Activated CD4-positive, CD25-positive, alpha-beta regulatory T cell treated with anti-CD3 and anti-CD28 coated beads, Interleukin-2, amount 50 U/mL, for 16 hours (primary cell): ENCODE measurements at regions not wholly inside any gene's neighbourhood (a gene's known extent, or its start where the extent isn't known, plus 50 kb on each side); places are given as distances from the start of the nearest gene placed in this dataset.

ENCODE experiments used
- DNase-seq: peaks from one replicate; pipeline ENCODE4 v3.0.0-alpha.2; 2020; ENCODE audit warnings: low read depth, low spot score

- no peak for DNase-seq
Observed at GRCh38 chr4:108276690-108277089, 108.0 kb upstream of the LEF1 start.

DNA sequence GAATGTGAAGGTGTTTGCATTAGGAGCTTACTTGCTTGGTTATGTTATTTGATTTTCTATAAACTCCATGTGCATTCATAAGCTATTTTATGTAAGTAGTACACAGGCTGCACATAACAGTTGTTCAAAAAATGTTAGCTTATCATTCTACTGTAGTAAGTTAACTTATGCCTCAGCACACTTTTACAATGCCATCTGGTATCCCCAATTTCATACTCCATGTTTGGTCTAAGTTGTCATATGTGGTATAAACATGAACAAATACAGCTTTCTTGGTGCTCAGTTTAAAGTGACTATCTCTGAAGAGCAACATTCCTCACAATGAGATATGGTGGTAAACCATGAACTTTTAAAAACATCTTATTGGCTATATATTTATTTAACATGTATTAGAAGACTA, 104.3 kb upstream of the LEF1 start:
- DNase-seq = no peak

DNA sequence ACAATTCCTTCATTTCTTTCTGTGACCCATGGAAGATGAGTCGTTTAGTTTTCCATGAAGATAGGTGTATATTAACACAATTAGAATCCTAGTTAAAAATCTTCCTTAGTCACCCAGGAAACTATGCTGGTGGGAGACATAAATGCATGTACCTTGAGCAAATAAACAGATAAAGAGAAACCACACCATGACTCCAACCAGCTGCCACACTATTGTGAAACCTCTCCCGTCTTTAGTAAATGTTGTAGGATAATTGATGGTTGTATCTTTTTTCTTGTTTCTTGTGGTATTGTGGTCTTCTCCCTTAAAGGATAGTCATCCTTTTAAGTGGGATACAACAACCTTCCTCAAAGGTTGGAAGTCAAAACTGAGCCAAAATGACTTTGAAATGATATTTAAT, 103.8 kb upstream of the LEF1 start:
- DNase-seq = no peak

GRCh38 chr4:108272046-108272445, 103.3 kb upstream of the LEF1 start:
- DNase-seq = no peak

DNA sequence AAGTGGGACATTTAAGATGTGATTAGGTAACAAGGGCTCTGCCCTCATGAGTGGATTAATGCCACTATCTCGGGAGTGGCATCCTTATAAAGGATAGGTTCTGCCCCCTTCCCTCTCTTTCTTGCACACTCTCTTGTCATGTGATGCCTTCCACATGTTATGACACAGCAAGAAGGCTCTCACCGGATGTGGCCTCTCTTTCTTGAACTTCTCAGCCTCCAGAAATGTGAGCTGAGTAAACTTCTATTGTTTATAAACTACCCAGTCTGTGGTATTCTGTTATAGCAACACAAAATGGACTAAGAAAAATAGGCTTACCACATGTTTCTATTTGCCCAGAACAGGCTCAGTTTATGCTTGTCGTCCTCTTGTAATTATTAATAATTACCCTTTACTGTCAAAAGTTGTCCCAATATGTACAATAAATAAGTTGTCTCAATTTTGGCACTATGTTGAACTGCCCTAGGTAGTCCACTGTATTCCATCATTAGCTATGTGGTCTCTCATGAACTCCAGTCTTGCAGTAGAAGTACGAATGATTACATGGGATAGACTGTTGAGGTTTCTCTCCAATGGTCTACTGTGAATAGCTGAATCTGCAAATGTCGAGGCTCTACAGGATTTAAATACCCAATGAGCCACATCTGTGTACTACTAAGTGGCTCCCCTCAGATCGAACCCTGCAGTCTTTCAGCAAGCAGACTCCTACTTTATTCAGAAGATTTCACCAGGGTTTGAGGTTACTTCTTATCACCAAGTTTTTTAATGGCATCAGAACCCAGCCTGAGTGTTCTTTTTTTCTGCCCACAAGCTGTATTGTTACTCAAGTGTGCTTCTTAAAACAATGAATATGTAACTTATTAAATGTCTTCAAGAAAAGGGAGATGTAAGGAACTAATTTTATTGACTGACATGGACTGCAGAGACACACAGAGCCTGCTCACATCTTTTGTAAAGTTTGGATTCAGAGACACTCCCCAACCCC, 102.0 kb upstream of the LEF1 start:
- DNase-seq = no peak

GRCh38 chr4:108264693-108265092, 96.0 kb upstream of the LEF1 start:
- DNase-seq = no peak

DNA sequence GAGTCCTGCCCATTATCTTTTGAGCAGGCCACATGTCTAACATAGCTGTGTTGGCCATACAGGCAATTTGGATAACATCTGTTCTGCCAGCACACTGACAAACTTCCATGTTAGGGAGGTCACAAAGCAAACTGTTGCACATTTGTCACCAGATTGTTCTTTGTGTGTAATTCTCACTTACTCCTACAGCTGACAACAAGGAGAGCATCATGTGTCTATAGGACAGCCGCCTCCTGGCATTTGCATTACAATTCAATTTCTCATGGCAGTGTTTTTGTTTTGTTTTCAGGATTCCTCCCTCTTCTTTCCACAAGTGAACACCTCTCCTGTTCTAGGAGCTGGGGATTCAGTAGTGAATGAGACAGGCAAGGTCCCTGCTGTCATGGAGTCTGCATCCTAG, 94.3 kb upstream of the LEF1 start:
- no peak for DNase-seq

DNA sequence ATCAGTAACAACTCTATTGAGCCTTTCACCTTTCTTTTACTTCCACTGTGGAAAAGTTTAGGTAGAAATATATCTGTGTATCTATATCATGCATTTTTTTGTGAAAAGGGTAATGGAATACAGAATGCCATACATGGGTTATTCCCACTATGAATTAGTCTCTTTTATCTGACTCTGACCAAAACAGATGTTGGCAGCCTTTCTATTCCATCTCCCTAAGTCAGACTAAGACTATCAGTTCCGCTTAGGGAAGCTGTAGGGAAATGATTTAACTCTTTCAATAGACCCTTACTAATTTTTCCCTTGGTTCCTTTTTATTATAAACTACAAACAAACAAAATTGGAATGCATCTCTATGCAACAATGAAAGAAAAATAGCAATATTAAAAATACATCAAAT, 92.3 kb upstream of the LEF1 start:
- no peak for DNase-seq

DNA sequence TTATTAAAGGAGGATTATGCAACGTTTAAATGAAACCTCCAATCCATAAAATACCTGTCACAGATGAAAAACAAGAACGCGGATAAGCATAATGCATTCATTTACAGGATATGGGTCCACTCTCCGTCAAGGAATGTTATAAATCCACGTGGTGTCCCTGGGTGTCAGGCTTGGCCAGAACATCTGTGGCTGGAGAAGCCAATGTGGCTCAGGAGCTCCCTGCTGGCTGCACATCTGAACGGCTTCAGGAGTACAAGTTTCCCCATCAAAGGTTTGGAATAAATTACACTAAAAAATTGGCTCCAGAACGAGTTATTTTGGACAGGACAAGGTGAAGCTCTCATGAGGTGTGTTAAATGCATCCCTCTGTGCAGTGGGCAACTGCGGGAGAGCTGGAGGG, 87.8 kb upstream of the LEF1 start:
- no peak for DNase-seq

- DNase-seq = no peak
Observed at GRCh38 chr4:108255203-108255747, 86.5 kb upstream of the LEF1 start.

- no peak for DNase-seq
Observed at GRCh38 chr4:108249397-108249796, 80.7 kb upstream of the LEF1 start.

DNA sequence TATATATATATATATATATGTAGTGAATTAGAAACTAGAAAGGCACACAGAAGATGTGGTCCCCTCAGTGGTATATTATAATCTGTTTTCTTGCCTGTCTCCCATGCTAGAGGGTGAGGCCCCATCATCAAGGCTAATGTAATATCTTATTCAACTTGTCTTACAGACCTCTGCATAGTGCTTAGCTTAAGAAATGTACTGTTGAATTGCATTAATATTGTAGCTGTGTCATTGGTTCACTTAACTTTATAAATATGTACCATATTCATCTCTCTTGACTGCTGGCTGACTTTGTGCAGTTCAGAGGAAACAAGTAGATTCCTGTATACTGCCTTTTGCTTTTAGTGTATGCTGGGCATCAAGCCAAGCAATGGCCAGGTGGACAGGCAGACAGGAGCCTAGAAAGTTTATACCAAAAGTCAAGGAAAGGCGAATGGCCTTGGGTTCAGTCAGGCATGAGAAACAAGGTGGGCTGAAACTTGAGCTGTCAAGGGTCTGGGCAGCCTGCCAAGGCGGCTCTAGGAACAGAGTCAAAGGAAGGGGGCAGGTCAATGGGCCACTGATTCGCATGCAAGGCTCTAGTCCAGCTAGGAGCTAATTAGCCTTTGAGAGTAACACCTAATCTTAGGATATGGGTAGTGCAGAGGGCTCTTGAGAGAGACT, 78.8 kb upstream of the LEF1 start:
- no peak for DNase-seq

DNA sequence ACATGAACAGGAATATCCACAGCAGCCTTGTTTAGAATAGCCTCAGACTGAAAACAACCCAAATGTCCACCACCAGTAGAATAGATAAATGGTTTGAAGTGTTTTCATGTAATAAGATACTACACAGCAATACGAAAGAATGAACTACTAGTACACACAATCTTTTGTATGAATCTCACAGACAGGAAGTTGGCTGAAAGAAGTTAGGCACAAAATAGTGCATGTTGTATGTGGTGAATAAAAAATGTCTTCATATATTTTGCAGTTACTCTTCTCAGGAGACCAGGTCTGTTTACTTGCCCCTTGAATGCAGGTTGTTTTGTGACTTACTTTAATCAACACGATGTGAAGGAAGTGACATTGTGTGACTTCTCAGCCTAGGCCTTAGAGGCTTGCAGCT, 75.9 kb upstream of the LEF1 start:
- DNase-seq = no peak

DNA sequence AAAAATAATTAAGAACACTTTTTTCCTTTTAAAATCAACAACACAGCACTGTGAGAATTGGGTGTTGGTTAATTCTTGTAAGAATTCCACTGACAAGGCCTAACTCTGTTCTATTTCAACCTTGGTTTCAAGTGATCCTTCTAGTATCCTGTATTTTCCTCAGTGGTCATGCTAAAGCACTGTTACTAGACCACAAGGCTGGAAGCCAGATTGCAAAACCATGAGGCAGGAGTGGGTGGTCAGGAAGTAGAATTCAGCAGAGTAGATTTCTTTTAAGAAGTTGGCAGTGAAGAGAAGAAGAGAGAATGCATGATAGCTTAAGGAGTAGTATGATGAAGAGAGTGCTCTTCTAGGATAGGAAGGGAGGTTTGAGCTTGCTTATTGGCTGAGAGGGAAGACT, 71.6 kb upstream of the LEF1 start:
- DNase-seq = no peak

GRCh38 chr4:108237693-108238092, 69.0 kb upstream of the LEF1 start:
- DNase-seq = no peak

GRCh38 chr4:108236264-108236663, 67.5 kb upstream of the LEF1 start:
- no peak for DNase-seq

- DNase-seq = no peak
Observed at GRCh38 chr4:108227923-108228322, 59.2 kb upstream of the LEF1 start.

DNA sequence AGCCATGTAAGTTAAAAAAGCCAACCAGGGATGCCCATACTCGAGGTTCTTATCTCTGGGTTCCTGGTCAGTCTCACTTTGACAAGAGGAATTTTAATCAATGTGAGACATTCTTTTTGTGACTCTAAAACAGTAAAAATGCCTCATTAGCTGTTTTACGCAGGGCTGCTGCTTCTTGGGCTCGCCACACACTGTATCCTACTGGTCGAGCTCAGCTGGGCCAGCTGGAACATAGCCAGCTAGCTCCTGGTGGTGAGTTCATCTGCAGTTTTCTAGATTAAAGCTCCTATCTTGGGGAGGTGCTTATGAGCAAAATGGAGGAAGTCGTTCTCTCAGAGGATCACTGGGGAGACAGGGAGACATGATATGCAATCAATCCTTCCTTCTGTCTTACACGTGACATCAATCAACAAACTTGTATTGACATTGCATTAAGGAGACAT, 55.9 kb upstream of the LEF1 start:
- no peak for DNase-seq

- no peak for DNase-seq
Observed at GRCh38 chr4:108223313-108223712, 54.6 kb upstream of the LEF1 start.

DNA sequence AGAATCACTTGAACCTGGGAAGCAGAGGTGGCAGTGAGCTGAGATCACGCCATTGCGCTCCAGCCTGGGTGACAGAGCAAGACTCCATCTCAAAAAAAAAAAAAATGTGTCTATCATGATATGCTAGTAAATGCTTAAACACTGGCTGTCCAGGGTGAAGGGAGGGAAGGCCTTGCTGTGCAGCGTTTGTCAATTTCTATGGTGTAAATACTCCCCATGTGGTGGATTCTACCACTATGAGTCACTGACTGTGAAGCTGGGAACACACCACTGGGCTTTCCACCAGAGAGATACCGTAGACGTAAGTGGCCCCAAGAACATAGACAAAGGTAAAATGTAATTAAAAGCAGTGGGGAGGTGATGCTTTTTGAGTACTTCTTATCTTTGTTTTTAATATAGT, 51.3 kb upstream of the LEF1 start:
- no peak for DNase-seq
